ENCODE measurements at regions not wholly inside any gene's neighbourhood (a gene's known extent, or its start where the extent isn't known, plus 50 kb on each side); places are given as distances from the start of the nearest gene placed in this dataset.

DNA sequence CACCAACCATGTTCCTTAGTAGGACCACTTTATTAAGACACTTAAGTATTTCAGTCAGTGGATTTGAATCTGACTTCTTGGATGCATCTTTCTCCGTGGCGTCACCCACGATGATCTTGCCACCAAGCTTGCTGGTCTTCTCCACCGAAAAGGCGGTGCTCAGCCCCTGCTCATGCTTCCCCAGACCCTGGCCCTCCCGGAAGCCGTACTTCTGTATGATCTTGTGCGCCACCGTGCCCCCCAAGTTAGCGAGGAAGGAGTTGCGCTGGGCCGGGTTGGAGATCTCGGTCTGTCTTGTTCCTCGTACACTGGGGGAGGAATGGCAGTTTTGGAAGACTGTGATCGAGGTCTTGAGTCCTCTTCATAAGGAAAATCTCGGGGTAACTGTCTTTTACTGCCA is 213.4 kb upstream of the NANOGP8 start:
- intact Hi-C loops (cut with DNase I; ENCODE audit: low total_unique reads): loop anchor here (10.0 kb wide), 1 partner anchor 146 kb away; no protein-coding TSS in a partner anchor

GRCh38 chr15:35293353-35294130 is 208.4 kb upstream of the NANOGP8 start:
- intact Hi-C loops (cut with DNase I; ENCODE audit: low total_unique reads): loop anchor here (10.0 kb wide), 1 partner anchor 151 kb away; no protein-coding TSS in a partner anchor

More for the DNA sequence above, 213.4 kb upstream of the NANOGP8 start:
- no peaks in the 10 kb centered on the region for H3K4me1 ChIP-seq
- no peaks in the 10 kb centered on the region for H3K36me3 ChIP-seq
- TF ChIP-seq CTCF (IDR thresholded peaks at IDR 0.05): no peak
- no peak for DNase-seq
- no peak overlapping the region for H3K27ac ChIP-seq
- no peaks in the 10 kb centered on the region for H3K9me3 ChIP-seq
- H3K27me3 ChIP-seq: no peaks in the 10 kb centered on the region
- H3K4me3 ChIP-seq: no peak overlapping the region

GRCh38 chr15:35290301-35290721 is 205.2 kb upstream of the NANOGP8 start:
- no peaks in the 10 kb centered on the region for H3K4me1 ChIP-seq
- TF ChIP-seq CTCF (IDR thresholded peaks at IDR 0.05): no peak
- intact Hi-C loops (cut with DNase I; ENCODE audit: low total_unique reads): loop anchor here (10.0 kb wide), 1 partner anchor 154 kb away; no protein-coding TSS in a partner anchor

More at GRCh38 chr15:35293353-35294130, 208.4 kb upstream of the NANOGP8 start:
- H3K4me3 ChIP-seq: no peak overlapping the region
- no peaks in the 10 kb centered on the region for H3K9me3 ChIP-seq
- no peak for TF ChIP-seq CTCF (IDR thresholded peaks at IDR 0.05)
- no peaks in the 10 kb centered on the region for H3K4me1 ChIP-seq
- no peak for DNase-seq
- H3K36me3 ChIP-seq: no peaks in the 10 kb centered on the region
- no peaks in the 10 kb centered on the region for H3K27me3 ChIP-seq
- H3K27ac ChIP-seq: no peak overlapping the region

GRCh38 chr15:35289024-35289617 is 204.0 kb upstream of the NANOGP8 start:
- TF ChIP-seq CTCF (IDR thresholded peaks at IDR 0.05): peak; percentile 59 to 68
- DNase-seq: no peak
- intact Hi-C loops (cut with DNase I; ENCODE audit: low total_unique reads): no loop called here
- Histone ChIP-seq H3K9me3 (no peaks in the 10 kb centered on the region), H3K27ac (no peak overlapping the region), H3K36me3 (no peaks in the 10 kb centered on the region), H3K27me3 (no peaks in the 10 kb centered on the region), H3K4me3 (no peak overlapping the region), H3K4me1 (no peaks in the 10 kb centered on the region)

More at GRCh38 chr15:35290301-35290721, 205.2 kb upstream of the NANOGP8 start:
- DNase-seq: no peak
- H3K9me3 ChIP-seq: no peaks in the 10 kb centered on the region
- no peaks in the 10 kb centered on the region for H3K27me3 ChIP-seq
- no peaks in the 10 kb centered on the region for H3K36me3 ChIP-seq
- no peak overlapping the region for H3K4me3 ChIP-seq
- no peak overlapping the region for H3K27ac ChIP-seq

DNA sequence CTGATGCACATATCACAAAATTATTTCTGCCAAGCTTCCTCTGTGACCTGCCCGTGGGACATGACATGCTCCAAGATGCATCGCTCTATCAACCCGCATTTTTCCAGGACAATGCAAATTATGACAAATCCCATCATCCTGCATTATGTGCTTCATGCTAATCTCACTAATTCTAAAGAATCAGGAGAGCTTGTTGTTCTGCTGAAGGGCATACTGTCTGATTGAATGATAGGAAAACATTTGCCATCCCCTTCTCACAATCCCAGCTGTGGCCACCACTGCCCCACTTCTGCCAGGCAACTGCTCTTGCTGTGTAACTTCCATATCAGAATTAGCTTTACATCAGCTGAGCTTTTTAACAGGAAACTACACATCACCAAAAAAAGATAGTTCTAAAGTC is 203.5 kb upstream of the NANOGP8 start:
- intact Hi-C loops (cut with DNase I; ENCODE audit: low total_unique reads): no loop called here
- Histone ChIP-seq H3K4me3 (no peak overlapping the region), H3K36me3 (no peaks in the 10 kb centered on the region), H3K9me3 (no peaks in the 10 kb centered on the region), H3K27me3 (no peaks in the 10 kb centered on the region), H3K27ac (no peak overlapping the region), H3K4me1 (no peaks in the 10 kb centered on the region)
- no peak for DNase-seq
- TF ChIP-seq CTCF (IDR thresholded peaks at IDR 0.05): no peak
